HG03442 (cell line): ENCODE measurements at regions not wholly inside any gene's neighbourhood (a gene's known extent, or its start where the extent isn't known, plus 50 kb on each side); places are given as distances from the start of the nearest gene placed in this dataset.
"Not testable (repeated sequence)": the region's sequence is repeated elsewhere in the genome, so short reads cannot be mapped to it uniquely, and the experiment has no call there.

ENCODE experiments used
- ATAC-seq: cut with Tn5 transposase; IDR thresholded peaks from one replicate; pipeline ENCODE4 v1.9.1; 2021; ENCODE audit warnings: mild to moderate bottlenecking, moderate library complexity; ENCODE audit not compliant: unreplicated experiment

DNA sequence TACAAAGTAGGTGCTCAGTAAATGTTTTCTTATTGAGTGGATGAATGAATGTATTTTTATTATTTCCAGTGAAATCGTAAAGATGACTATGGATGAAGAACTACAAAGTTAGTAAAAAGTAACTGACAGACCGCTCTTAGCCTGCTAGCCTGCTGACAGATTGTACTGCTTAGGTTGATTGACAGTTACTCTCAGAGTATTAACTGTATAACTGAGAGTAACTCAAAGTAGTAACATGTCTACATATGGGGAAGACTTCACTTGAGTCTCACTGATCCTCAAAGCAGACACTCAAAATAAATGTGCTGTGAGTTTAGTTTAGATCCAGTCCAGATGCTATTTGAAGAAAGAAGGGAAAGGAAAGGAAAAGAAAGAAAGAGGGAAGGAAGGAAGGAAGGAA lies 272.3 kb upstream of the AMIGO2 start:
- no peak for ATAC-seq

DNA sequence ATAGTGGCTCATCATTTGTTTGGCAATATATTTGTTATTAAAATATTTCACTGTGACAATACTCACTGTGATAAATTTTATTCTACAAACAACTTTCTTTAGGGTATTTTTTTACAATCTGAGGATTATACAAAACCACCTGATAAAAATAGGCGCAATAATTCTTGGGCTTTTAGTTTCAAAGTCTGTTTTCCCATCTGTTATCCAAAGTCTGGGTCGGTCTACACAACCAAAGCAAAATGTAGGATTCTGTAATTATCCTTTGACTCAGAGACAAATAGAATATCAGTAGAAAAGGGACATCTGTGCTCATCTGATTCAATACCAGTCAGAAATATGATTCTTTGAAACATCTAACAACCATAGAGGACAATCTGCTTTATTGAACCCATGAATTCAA lies 271.8 kb upstream of the AMIGO2 start:
- ATAC-seq, result no peak

GRCh38 chr12:47350062-47350408 lies 270.3 kb upstream of the AMIGO2 start:
- no peak for ATAC-seq

GRCh38 chr12:47349137-47350061 lies 269.6 kb upstream of the AMIGO2 start:
- no peak for ATAC-seq

DNA sequence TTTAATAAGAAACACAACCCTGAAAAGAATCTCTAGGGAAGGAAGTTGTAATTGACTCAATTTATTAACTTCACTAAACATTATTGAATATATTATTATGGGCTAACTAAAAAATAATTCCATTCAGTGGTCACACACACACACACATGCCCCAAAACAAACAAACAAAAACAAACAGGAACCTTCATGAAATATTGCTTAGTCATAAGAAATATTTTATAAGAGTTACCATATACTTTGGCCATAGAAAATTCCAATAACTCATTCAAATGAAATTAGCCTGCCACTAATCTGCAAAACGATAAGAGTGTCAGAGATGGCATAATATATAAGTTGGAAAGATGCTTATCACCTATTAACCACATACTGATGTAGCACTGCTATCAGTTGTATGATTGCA lies 268.4 kb upstream of the AMIGO2 start:
- no peak for ATAC-seq

GRCh38 chr12:47346251-47347019 lies 266.7 kb upstream of the AMIGO2 start:
- no peak for ATAC-seq

GRCh38 chr12:47343684-47344567 lies 264.2 kb upstream of the AMIGO2 start:
- no peak for ATAC-seq

- no peak for ATAC-seq
Observed at GRCh38 chr12:47340411-47341015, 260.8 kb upstream of the AMIGO2 start.

GRCh38 chr12:47337581-47337980 lies 257.8 kb upstream of the AMIGO2 start:
- no peak for ATAC-seq

DNA sequence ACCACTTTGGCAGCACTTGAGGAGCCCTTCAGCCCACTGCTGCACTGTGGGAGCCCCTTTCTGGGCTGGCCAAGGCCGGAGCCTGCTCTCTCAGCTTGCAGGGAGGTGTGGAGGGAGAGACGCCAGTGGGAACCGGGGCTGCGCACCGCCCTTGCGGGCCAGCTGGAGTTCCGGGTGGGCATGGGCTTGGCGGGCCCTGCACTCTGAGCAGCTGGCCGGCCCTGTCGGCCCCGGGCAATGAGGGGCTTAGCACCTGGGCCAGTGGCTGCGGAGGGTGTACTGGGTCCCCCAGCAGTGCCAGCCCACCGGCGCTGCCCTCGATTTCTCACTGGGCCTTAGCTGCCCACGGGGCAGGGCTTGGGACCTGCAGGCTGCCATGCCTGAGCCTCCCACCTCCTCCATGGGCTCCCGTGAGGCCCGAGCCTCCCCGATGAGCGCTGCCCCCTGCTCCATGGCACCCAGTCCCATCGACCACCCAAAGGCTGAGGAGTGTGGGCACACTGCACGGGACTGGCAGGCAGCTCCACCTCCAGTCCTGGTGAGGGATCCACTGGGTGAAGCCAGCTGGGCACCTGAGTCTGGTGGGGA lies 253.6 kb upstream of the AMIGO2 start:
- ATAC-seq, result not testable (repeated sequence)

DNA sequence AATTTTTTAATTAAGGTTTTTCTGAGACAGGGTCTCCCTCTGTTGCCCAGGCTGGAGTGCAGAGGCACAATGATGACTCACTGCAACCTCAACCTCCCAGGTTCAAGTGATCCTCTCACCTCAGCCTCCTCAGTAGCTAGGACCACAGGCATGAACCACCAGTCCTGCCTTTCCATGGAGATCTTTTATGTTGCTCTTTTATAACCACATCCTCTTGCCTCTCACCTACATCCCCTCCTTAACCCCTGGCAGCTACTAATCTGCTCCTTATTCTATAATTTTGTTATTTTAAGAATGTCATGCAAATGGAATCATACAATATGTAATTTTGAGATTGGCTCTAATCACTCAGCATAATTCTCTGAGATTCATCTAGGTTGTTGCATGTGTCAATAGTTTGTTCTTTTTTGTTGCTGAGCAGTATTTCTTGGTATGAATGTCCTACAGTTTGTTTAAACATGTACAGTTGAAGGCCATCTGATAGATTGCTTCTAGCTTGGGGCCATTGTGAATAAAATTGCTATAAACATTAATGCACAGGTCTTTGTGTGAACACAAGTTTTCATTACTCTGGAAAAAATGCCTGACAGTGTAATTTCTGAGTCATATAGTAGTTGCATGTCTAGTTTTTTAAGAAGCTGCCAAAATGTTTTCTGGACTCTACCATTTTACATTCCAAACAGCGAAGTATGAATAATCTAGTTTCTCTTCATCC lies 249.2 kb upstream of the AMIGO2 start:
- no peak for ATAC-seq

DNA sequence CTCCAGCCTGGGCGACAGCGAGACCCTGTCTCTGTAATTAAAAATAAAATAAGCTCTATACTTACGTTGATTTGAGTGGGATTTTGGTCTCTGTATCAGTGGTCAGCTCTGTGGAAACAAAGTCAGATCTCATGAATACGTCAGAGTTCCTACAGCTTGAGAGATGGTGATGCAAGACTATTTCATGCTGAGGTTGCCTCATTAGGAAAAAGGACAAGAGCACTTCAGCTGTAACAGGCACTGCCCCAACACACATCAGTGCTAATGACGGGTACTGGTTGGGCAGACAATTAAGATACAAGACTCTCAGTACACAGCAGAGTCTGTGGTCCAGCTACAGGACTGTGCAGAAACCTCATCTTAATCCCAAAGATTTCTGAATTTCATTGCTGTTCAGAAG lies 246.4 kb upstream of the AMIGO2 start:
- no peak for ATAC-seq

DNA sequence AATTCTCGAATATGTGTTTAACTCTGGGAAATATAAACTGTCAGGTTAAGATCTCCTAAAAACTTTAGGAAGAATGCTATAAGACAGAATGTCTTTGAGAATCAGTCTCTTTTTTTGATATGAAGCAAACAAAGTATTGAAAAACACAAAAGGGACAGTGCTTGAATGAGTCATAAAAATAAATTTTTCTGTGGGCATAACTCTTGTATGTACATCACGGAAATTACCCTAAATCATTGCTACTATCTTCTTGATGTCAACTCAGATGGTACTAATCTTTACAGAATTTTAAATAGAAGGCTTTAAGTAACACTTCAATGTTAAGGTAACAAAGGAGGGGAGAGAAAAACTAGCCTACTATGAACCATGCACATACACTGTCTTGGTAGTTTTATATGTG lies 244.0 kb upstream of the AMIGO2 start:
- ATAC-seq, result no peak

GRCh38 chr12:47321436-47321835 lies 241.7 kb upstream of the AMIGO2 start:
- no peak for ATAC-seq

DNA sequence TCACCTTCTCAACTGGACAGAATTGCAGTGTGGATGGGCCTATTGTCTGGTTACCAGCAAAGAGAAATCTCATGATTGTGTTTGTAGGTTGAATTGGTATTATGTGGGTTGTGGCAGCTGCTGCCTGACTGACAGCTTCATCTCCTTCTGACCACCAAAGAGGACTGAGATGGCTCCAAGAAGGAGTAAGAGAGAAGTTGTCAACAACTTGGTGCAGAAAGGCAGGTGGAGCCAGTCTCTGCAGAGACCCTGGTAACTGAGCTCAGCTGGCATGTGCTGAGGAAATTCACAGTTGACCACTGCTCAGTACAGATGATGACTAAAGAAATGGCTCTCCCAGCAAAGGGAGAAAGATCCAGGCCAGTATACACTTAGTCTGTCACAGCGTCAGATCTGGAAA lies 240.0 kb upstream of the AMIGO2 start:
- no peak for ATAC-seq

DNA sequence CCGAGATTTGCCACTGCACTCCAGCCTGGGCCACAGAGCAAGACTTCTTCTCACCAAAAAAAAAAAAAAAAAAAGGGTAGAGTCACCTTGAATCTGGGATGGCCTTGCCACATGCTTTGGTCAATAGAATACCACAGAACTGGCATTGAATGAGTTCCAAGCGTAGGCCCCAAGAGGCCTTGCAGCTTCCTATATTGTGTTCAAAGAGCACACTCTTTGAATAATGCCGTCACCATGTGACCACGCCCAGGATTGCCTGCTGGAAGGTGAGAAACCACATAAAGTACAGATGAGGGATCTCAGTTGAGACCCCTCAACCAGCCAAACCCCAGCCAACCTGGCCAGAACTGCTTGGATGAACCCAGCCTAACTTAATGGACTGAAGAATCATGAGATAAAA lies 239.2 kb upstream of the AMIGO2 start:
- ATAC-seq, result no peak

DNA sequence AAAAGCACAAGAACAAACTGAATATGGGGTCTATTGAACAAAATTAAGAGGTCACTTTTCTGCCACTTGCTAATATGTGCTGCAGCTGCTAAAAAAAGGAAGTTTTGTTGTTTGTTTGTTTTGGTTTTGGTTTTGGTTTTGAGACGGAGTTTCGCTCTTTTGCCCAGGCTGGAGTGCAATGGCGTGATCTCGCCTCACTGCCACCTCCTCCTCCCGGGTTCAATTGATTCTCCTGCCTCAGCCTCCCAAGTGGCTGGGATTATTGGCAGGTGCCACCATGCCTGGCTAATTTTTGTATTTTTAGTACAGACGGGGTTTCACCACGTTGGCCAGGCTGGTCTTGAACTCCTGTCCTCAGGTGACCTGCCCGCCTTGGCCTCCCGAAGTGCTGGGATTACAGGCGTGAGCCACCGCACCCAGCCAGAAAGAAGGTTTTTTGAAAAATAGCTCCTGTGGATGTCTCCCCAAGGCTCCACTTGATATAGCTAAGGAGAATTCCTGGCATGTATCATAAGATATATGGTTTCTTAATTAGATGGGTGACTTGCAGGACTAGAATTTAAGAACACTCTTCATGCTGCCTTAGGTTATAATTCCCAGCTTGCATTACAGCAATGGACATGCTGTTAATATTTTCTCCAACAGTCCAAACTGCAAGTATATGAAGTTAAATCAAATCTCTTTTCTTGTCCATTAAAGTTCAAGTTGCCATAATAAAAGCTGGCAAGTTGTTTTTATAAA lies 237.6 kb upstream of the AMIGO2 start:
- no peak for ATAC-seq

DNA sequence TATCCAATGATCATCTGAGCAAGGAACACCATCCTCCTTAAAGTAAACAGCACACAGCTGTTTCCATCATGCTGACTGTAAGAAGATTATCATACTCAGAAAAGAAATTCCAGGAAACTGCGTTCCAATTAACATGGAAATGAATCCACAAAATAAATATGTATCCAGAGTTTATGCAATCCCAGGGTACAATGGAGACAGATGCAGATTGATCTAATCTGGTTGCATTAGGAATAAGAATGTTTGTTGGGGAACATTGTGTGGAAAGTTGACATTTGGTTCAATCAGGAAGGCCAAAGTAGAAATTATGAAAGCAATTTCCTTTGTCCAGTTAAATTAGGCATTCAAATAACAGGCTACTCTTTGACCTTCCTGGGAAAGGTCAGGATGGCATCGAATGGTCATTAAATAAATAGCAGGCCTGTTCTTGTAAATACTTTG lies 236.9 kb upstream of the AMIGO2 start:
- ATAC-seq, result no peak

GRCh38 chr12:47314996-47315395 lies 235.2 kb upstream of the AMIGO2 start:
- no peak for ATAC-seq
